Subcutaneous abdominal adipose tissue (tissue), 5 donors: ENCODE measurements at regions not wholly inside any gene's neighbourhood (a gene's known extent, or its start where the extent isn't known, plus 50 kb on each side); places are given as distances from the start of the nearest gene placed in this dataset.
"Not testable (repeated sequence)": the region's sequence is repeated elsewhere in the genome, so short reads cannot be mapped to it uniquely, and the experiment has no call there.

Source experiments
- H3K27ac ChIP-seq: one replicate; pipeline ENCODE4 v1.7.0; 2013; ENCODE audit warnings: low read depth, mild to moderate bottlenecking, inconsistent platforms, low read length, moderate library complexity
- H3K27me3 ChIP-seq, 5 donors: one replicate each; pipeline ENCODE4 v1.7.0; 2013; ENCODE audit warnings: low read length in 5 of 5, inconsistent platforms in 1 of 5; ENCODE audit not compliant: control insufficient read depth in 5 of 5, insufficient read depth in 4 of 5
- H3K36me3 ChIP-seq, 5 donors: one replicate each; pipeline ENCODE4 v1.7.0; 2013; ENCODE audit warnings: low read length in 5 of 5; ENCODE audit not compliant: control insufficient read depth in 5 of 5, insufficient read depth in 5 of 5
- H3K4me1 ChIP-seq, 5 donors: one replicate each; pipeline ENCODE4 v1.7.0; 2013; ENCODE audit warnings: low read length in 5 of 5, mild to moderate bottlenecking in 3 of 5, moderate library complexity in 1 of 5; ENCODE audit not compliant: control insufficient read depth in 5 of 5, insufficient read depth in 5 of 5
- H3K4me3 ChIP-seq, 5 donors: one replicate each; pipeline ENCODE4 v1.7.0; 2013; ENCODE audit warnings: low read length in 5 of 5, low read depth in 1 of 5
- H3K9ac ChIP-seq, 5 donors: one replicate each; pipeline ENCODE4 v1.7.0; 2013; ENCODE audit warnings: low read length in 5 of 5, mild to moderate bottlenecking in 4 of 5, moderate library complexity in 3 of 5
- H3K9me3 ChIP-seq, 5 donors: one replicate each; pipeline ENCODE4 v1.7.0; 2013; ENCODE audit warnings: low read length in 5 of 5; ENCODE audit not compliant: control insufficient read depth in 5 of 5
- donor health status: healthy.
- donor health status: healthy.
- donor health status: healthy.
- donor health status: healthy.
- donor health status: healthy.

- Histone ChIP-seq H3K4me1 (peaks cover 0 to 7% (median 0%) of the 10 kb centered on the region in 5 donors), H3K27me3 (peaks cover 3 to 26% (median 14%) of the 10 kb centered on the region in 5 donors), H3K27ac (no peak overlapping the region), H3K9me3 (peaks cover 0 to 3% (median 0%) of the 10 kb centered on the region in 5 donors), H3K4me3 (no peak overlapping the region), H3K9ac (no peak overlapping the region), H3K36me3 (no peaks in the 10 kb centered on the region)
Observed at GRCh38 chr1:31510304-31510703, 66.0 kb upstream of the TINAGL1 start.

GRCh38 chr1:31510853-31511789 is 65.2 kb upstream of the TINAGL1 start:
- no peaks in the 10 kb centered on the region for H3K36me3 ChIP-seq
- peaks cover 0 to 8% (median 0%) of the 10 kb centered on the region in 5 donors for H3K4me1 ChIP-seq
- H3K27ac ChIP-seq = no peak overlapping the region
- H3K9me3 ChIP-seq = peaks cover 0 to 3% (median 0%) of the 10 kb centered on the region in 5 donors
- H3K4me3 ChIP-seq = no peak overlapping the region
- no peak overlapping the region for H3K9ac ChIP-seq
- peaks cover 0 to 20% (median 7%) of the 10 kb centered on the region in 5 donors for H3K27me3 ChIP-seq

GRCh38 chr1:31511848-31512615 is 64.3 kb upstream of the TINAGL1 start:
- Histone ChIP-seq H3K27me3 (peaks cover 0 to 11% (median 3%) of the 10 kb centered on the region in 5 donors), H3K9ac (no peak overlapping the region), H3K27ac (no peak overlapping the region), H3K4me3 (no peak overlapping the region), H3K4me1 (peaks cover 0 to 8% (median 0%) of the 10 kb centered on the region in 5 donors), H3K9me3 (peaks cover 0 to 3% (median 0%) of the 10 kb centered on the region in 5 donors), H3K36me3 (no peaks in the 10 kb centered on the region)

- no peak overlapping the region for H3K27ac ChIP-seq
Observed at GRCh38 chr1:31514117-31514516, 62.2 kb upstream of the TINAGL1 start.

GRCh38 chr1:31515056-31515775 is 61.1 kb upstream of the TINAGL1 start:
- Histone ChIP-seq H3K9me3 (peaks cover 0 to 5% (median 2%) of the 10 kb centered on the region in 5 donors), H3K4me3 (no peak overlapping the region), H3K36me3 (no peaks in the 10 kb centered on the region), H3K27ac (no peak overlapping the region), H3K9ac (no peak overlapping the region), H3K27me3 (peaks cover 0 to 4% (median 0%) of the 10 kb centered on the region in 5 donors), H3K4me1 (peaks cover 0 to 8% (median 0%) of the 10 kb centered on the region in 5 donors)

More at GRCh38 chr1:31514117-31514516, 62.2 kb upstream of the TINAGL1 start:
- H3K36me3 ChIP-seq = no peaks in the 10 kb centered on the region
- H3K27me3 ChIP-seq = peaks cover 0 to 4% (median 0%) of the 10 kb centered on the region in 5 donors
- no peak overlapping the region for H3K9ac ChIP-seq
- peaks cover 0 to 3% (median 0%) of the 10 kb centered on the region in 5 donors for H3K9me3 ChIP-seq
- H3K4me1 ChIP-seq = peaks cover 0 to 8% (median 0%) of the 10 kb centered on the region in 5 donors
- H3K4me3 ChIP-seq = no peak overlapping the region

GRCh38 chr1:31515936-31516335 is 60.4 kb upstream of the TINAGL1 start:
- no peak overlapping the region for H3K9ac ChIP-seq
- H3K27me3 ChIP-seq = peaks cover 0 to 4% (median 0%) of the 10 kb centered on the region in 5 donors
- peaks cover 0 to 8% (median 0%) of the 10 kb centered on the region in 5 donors for H3K4me1 ChIP-seq
- no peaks in the 10 kb centered on the region for H3K36me3 ChIP-seq
- peaks cover 0 to 5% (median 2%) of the 10 kb centered on the region in 5 donors for H3K9me3 ChIP-seq
- no peak overlapping the region for H3K27ac ChIP-seq
- no peak overlapping the region for H3K4me3 ChIP-seq

- Histone ChIP-seq H3K27ac (no peak overlapping the region), H3K4me3 (no peak overlapping the region), H3K9me3 (peaks cover 0 to 5% (median 2%) of the 10 kb centered on the region in 5 donors), H3K27me3 (no peaks in the 10 kb centered on the region), H3K36me3 (no peaks in the 10 kb centered on the region), H3K9ac (no peak overlapping the region), H3K4me1 (peaks cover 0 to 8% (median 0%) of the 10 kb centered on the region in 5 donors)
Observed at GRCh38 chr1:31517301-31517700, 59.0 kb upstream of the TINAGL1 start.

GRCh38 chr1:31517986-31518385 is 58.3 kb upstream of the TINAGL1 start:
- H3K27me3 ChIP-seq, H3K36me3 ChIP-seq, H3K9me3 ChIP-seq, H3K27ac ChIP-seq, H3K4me3 ChIP-seq, H3K4me1 ChIP-seq, H3K9ac ChIP-seq: not testable (repeated sequence)

GRCh38 chr1:31521761-31522555 is 54.4 kb upstream of the TINAGL1 start:
- Histone ChIP-seq H3K9ac (no peak overlapping the region), H3K9me3 (peaks cover 0 to 5% (median 0%) of the 10 kb centered on the region in 5 donors), H3K4me3 (no peak overlapping the region), H3K27ac (no peak overlapping the region), H3K36me3 (no peaks in the 10 kb centered on the region), H3K27me3 (no peaks in the 10 kb centered on the region), H3K4me1 (peaks cover 2 to 17% (median 12%) of the 10 kb centered on the region in 5 donors)
